Natural killer cell treated with Interleukin-12 subunit alpha and Interleukin-12 subunit beta and Interleukin-15 and Interleukin-18, amount 100 ng/mL, for 72 hours (primary cell): ENCODE measurements at regions not wholly inside any gene's neighbourhood (a gene's known extent, or its start where the extent isn't known, plus 50 kb on each side); places are given as distances from the start of the nearest gene placed in this dataset.

Experiments used
- ATAC-seq, 2 donors: fragments of 150-1000 bp; cut with Tn5 transposase in 1 of 2; sonication (Bioruptor Pico), chemical (Tn5 transposase) in 1 of 2; 2 replicates each; pipeline ENCODE4 v1.10.0; 2021
- DNase-seq: peaks from one replicate; pipeline ENCODE4 v3.0.0; 2022; ENCODE audit warnings: low spot score
- H3K27ac Mint-ChIP-seq, 2 donors: 1 replicate in 1 of 2; 2 replicates in 1 of 2; pipeline ENCODE4 v1.8.0; 2022; ENCODE audit warnings: mixed read lengths in 2 of 2, mild to moderate bottlenecking in 1 of 2, moderate library complexity in 1 of 2
- H3K27me3 Mint-ChIP-seq, 2 donors: 1 replicate in 1 of 2; 2 replicates in 1 of 2; pipeline ENCODE4 v1.8.0; 2022; ENCODE audit warnings: mixed read lengths in 2 of 2
- H3K36me3 Mint-ChIP-seq: one replicate; pipeline ENCODE4 v1.8.0; 2022; ENCODE audit warnings: mixed read lengths
- H3K4me1 Mint-ChIP-seq, 2 donors: 1 replicate in 1 of 2; 2 replicates in 1 of 2; pipeline ENCODE4 v1.8.0; 2022; ENCODE audit warnings: low read depth in 2 of 2, mixed read lengths in 2 of 2, mild to moderate bottlenecking in 1 of 2
- H3K4me3 Mint-ChIP-seq: one replicate; pipeline ENCODE4 v1.8.0; 2022; ENCODE audit warnings: mixed read lengths
- H3K9me3 Mint-ChIP-seq: 2 replicates; pipeline ENCODE4 v1.8.0; 2022; ENCODE audit warnings: mixed read lengths

DNA sequence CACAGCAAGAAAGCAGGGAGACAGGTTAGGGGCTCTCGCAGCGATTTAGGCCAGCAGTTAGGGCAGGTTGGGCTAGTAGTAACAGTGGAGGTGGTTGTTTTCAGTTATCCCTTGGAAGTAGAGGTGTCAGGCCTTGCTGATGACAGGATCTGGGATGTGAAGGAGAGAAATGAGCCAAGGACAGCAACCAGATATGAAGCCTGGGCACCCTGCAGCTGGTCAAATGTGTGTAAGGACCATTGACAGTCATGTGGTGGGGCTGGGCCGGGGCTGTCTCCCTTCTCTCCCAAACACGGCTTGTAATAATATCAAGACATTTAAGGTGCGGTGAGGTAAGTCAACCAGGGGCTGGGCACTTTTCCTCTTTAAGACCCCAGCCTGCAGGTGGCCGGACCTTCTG is 112.5 kb upstream of the IGFBP3 start:
- H3K9me3 Mint-ChIP-seq: peaks cover 2% of the 10 kb centered on the region
- ATAC-seq: no peak
- no peak for DNase-seq
- H3K27ac Mint-ChIP-seq: no peak overlapping the region
- no peak overlapping the region for H3K4me3 Mint-ChIP-seq
- H3K36me3 Mint-ChIP-seq: no peaks in the 10 kb centered on the region
- H3K4me1 Mint-ChIP-seq: no peaks in the 10 kb centered on the region
- no peaks in the 10 kb centered on the region for H3K27me3 Mint-ChIP-seq

- H3K27ac Mint-ChIP-seq: no peak overlapping the region
- H3K27me3 Mint-ChIP-seq: no peaks in the 10 kb centered on the region
- no peak overlapping the region for H3K4me3 Mint-ChIP-seq
- no peaks in the 10 kb centered on the region for H3K36me3 Mint-ChIP-seq
- ATAC-seq: no peak
- H3K4me1 Mint-ChIP-seq: no peaks in the 10 kb centered on the region
- DNase-seq: no peak
- peaks cover 2% of the 10 kb centered on the region for H3K9me3 Mint-ChIP-seq
These were observed 111.9 kb upstream of the IGFBP3 start for GRCh38 chr7:46032942-46033341.

- ATAC-seq: no peak
- no peak for DNase-seq
- H3K4me1 Mint-ChIP-seq: no peaks in the 10 kb centered on the region
- H3K27ac Mint-ChIP-seq: no peak overlapping the region
- H3K4me3 Mint-ChIP-seq: no peak overlapping the region
- peaks cover 2% of the 10 kb centered on the region for H3K9me3 Mint-ChIP-seq
- H3K36me3 Mint-ChIP-seq: no peaks in the 10 kb centered on the region
- no peaks in the 10 kb centered on the region for H3K27me3 Mint-ChIP-seq
These were observed 111.3 kb upstream of the IGFBP3 start for GRCh38 chr7:46032353-46032752.

DNA sequence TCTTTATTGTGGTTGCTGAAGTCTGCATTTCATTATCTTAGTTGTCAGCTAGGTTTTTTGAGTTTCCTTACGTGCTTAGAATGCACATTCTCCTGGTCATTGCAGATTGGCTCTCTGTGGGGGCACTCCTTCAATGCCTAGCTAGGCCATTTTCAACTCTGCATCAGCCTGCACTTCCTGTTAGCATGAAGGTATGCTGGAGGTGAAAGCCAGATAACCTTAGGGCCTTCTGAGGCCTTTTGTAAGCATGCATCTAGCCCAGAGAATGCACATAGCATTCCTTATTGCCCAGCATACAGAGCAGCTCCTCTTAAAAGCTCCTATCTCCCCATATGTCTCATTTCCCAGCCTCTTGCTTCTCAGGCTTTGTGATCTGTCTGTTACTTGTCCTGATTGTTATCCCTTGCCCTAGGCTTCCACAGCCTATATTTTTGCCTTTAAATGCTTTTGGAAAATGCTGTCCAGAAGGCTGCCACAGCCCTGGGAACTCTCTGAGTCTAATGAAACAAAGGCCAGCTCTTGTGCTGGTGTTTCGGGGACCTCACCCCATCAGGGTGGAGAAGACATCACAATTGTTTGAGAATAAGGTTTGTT is 108.1 kb upstream of the IGFBP3 start:
- H3K27me3 Mint-ChIP-seq: no peaks in the 10 kb centered on the region
- no peak overlapping the region for H3K27ac Mint-ChIP-seq
- no peak for DNase-seq
- ATAC-seq: no peak
- H3K36me3 Mint-ChIP-seq: no peaks in the 10 kb centered on the region
- no peaks in the 10 kb centered on the region for H3K4me1 Mint-ChIP-seq
- H3K4me3 Mint-ChIP-seq: no peak overlapping the region
- H3K9me3 Mint-ChIP-seq: peaks cover 2% of the 10 kb centered on the region

- H3K9me3 Mint-ChIP-seq: peaks cover 2% of the 10 kb centered on the region
- no peak overlapping the region for H3K27ac Mint-ChIP-seq
- H3K27me3 Mint-ChIP-seq: no peaks in the 10 kb centered on the region
- H3K4me3 Mint-ChIP-seq: no peak overlapping the region
- DNase-seq (no peak), ATAC-seq (no peak)
- no peaks in the 10 kb centered on the region for H3K4me1 Mint-ChIP-seq
- no peaks in the 10 kb centered on the region for H3K36me3 Mint-ChIP-seq
These were observed 107.2 kb upstream of the IGFBP3 start for GRCh38 chr7:46028246-46028645.

DNA sequence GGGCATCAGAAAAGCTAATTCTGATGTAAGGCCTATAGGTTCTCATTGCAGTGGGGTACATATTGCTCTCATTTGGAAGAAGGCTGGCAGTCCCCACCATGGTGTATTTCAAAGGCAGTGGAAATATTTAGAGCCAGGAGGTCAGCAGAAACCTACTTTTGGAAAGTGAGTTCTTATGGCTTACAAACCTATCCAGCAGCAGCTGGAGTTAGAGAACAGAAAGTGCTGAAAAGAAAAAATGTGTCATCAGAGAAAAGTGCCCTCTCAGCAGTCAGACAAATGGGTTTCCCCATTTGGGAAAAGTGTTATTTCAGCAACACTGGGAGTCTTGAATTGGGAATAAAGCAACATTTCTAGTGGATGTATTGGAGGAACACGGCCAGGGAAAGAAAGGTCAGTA is 105.7 kb upstream of the IGFBP3 start:
- no peak for ATAC-seq
- Mint-ChIP-seq H3K36me3 (no peaks in the 10 kb centered on the region), H3K27ac (no peak overlapping the region), H3K27me3 (no peaks in the 10 kb centered on the region), H3K9me3 (peaks cover 2% of the 10 kb centered on the region), H3K4me1 (no peaks in the 10 kb centered on the region), H3K4me3 (no peak overlapping the region)
- no peak for DNase-seq

GRCh38 chr7:46024263-46024916 is 103.3 kb upstream of the IGFBP3 start:
- Mint-ChIP-seq H3K36me3 (no peaks in the 10 kb centered on the region), H3K27ac (no peak overlapping the region), H3K27me3 (no peaks in the 10 kb centered on the region), H3K4me1 (no peaks in the 10 kb centered on the region), H3K9me3 (peaks cover 2% of the 10 kb centered on the region), H3K4me3 (no peak overlapping the region)
- ATAC-seq (no peak), DNase-seq (no peak)

DNA sequence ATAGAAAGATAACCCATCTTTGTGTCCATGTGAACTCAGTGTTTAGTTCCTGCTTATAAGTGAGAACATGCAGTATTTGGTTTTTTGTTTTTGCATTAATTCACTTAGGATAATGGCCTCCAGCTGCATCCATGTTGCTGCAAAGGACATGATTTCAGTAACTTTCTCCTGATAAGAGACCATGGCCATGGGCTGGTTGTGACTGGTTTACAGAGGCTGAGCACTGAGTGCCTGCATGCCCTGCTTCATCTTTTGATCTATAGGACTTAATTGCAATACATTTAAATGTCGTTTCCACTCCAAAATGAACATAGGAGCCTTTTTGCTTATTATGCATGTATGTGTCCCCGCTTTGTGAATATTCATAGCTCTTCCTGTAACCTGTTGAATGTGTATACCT is 101.3 kb upstream of the IGFBP3 start:
- no peaks in the 10 kb centered on the region for H3K4me1 Mint-ChIP-seq
- no peak overlapping the region for H3K4me3 Mint-ChIP-seq
- no peak overlapping the region for H3K27ac Mint-ChIP-seq
- H3K27me3 Mint-ChIP-seq: no peaks in the 10 kb centered on the region
- peaks cover 6% of the 10 kb centered on the region for H3K36me3 Mint-ChIP-seq
- ATAC-seq (no peak), DNase-seq (no peak)
- H3K9me3 Mint-ChIP-seq: peaks cover 7% of the 10 kb centered on the region

DNA sequence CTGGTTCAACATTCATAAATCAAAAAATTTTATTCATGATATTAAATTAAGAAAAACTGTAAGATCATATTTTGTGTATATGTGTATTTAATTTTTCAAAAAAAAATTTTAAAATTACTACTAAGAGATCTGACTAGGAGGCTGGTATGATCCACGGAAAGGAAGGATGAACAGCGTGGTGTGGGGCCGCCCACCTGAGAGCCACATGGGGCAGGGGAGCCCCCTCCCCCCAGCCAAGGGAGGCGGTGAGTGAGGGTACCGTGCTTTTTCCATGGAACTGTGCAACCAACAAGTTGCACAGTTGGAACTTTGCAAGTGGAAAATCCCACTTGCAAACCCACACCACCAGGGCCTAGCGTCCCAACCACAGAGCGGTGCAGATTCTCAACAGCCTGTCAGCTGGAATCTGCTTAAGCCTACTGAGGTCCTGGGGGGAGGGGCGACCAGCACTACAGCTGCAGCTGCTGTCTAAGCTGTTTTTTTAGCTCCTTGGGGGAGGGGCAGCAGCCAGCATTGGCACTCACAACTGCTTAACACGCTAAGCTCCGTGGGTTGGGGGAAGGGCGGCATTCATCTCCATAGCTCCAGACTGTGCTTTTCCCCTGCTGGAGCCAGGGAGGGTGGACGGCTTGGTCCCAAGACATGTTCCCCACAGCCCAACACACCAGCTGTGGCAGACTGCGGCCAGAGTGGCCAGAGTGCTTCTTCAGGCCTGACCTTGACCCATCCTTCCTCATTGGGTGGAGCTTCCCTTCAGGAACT is 94.2 kb upstream of the IGFBP3 start:
- no peak overlapping the region for H3K27ac Mint-ChIP-seq
- H3K4me3 Mint-ChIP-seq: no peak overlapping the region
- no peaks in the 10 kb centered on the region for H3K4me1 Mint-ChIP-seq
- peaks cover 13% of the 10 kb centered on the region for H3K36me3 Mint-ChIP-seq
- H3K9me3 Mint-ChIP-seq: peaks cover 7% of the 10 kb centered on the region
- H3K27me3 Mint-ChIP-seq: no peaks in the 10 kb centered on the region
- ATAC-seq (no peak), DNase-seq (no peak)

- no peak overlapping the region for H3K4me3 Mint-ChIP-seq
- ATAC-seq: no peak
These were observed 90.4 kb upstream of the IGFBP3 start for GRCh38 chr7:46011501-46011900.

DNA sequence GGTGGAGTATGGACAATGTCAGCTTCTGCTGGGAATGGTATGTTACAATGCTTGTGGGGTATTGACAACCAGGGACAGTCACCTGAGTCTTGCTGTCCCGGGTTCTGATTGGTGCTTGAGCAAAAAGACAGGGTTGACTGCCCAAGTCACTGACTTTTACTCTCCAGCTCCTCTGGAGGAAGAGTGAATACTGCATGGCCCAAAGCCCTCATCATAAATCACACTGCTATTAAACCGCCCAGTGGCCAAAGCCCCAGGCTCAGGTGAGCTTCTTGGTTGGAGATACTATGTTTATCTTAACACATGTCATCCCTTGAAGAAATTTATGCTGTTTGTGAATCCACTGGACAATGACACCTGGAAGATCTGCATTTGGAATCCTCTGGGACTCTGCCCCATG is 90.0 kb upstream of the IGFBP3 start:
- no peak overlapping the region for H3K4me3 Mint-ChIP-seq
- H3K9me3 Mint-ChIP-seq: no peaks in the 10 kb centered on the region
- H3K27ac Mint-ChIP-seq: no peak overlapping the region
- no peaks in the 10 kb centered on the region for H3K4me1 Mint-ChIP-seq
- H3K27me3 Mint-ChIP-seq: no peaks in the 10 kb centered on the region
- DNase-seq (no peak), ATAC-seq (no peak)
- H3K36me3 Mint-ChIP-seq: no peaks in the 10 kb centered on the region

More at GRCh38 chr7:46011501-46011900, 90.4 kb upstream of the IGFBP3 start:
- no peaks in the 10 kb centered on the region for H3K27me3 Mint-ChIP-seq
- H3K36me3 Mint-ChIP-seq: peaks cover 3% of the 10 kb centered on the region
- no peaks in the 10 kb centered on the region for H3K4me1 Mint-ChIP-seq
- no peaks in the 10 kb centered on the region for H3K9me3 Mint-ChIP-seq
- H3K27ac Mint-ChIP-seq: no peak overlapping the region
- no peak for DNase-seq

GRCh38 chr7:46009211-46009610 is 88.1 kb upstream of the IGFBP3 start:
- H3K4me1 Mint-ChIP-seq: no peaks in the 10 kb centered on the region
- H3K27me3 Mint-ChIP-seq: no peaks in the 10 kb centered on the region
- no peak overlapping the region for H3K27ac Mint-ChIP-seq
- no peak for ATAC-seq
- no peak overlapping the region for H3K4me3 Mint-ChIP-seq
- no peak for DNase-seq
- H3K36me3 Mint-ChIP-seq: no peaks in the 10 kb centered on the region
- peaks cover 2% of the 10 kb centered on the region for H3K9me3 Mint-ChIP-seq

DNA sequence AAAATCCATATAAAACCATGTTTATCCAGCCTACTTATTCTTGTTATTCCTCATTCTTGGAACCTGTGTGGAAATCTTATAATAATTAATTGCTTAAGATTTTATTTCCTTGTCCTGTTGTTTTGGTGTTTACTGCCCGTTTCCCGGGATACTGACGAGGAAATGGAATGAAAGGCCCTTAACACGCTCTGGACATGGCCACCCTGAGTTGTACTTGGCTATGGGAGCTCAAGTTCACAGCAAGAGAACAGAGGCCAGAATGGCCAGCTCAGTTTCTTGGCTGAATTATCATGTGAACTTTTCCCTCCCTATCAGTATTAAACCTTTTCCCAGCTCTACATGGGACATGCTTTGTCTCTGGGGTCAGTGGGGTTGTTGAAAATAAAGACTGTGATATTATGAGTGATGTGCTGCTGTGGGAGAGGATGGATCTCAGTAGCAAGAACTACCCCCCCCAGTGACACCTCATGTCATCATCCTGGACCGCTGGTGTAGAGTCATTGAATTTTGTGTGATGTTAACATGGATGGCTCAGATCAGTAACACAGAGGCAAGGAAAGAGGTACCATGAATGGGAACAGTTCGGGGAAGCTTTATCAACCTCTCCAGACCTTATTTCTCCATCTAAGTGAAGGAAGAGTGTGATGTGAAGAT is 87.0 kb upstream of the IGFBP3 start:
- no peaks in the 10 kb centered on the region for H3K4me1 Mint-ChIP-seq
- no peak overlapping the region for H3K27ac Mint-ChIP-seq
- H3K9me3 Mint-ChIP-seq: peaks cover 8% of the 10 kb centered on the region
- no peak for ATAC-seq
- no peak for DNase-seq
- H3K36me3 Mint-ChIP-seq: no peaks in the 10 kb centered on the region
- H3K4me3 Mint-ChIP-seq: no peak overlapping the region
- H3K27me3 Mint-ChIP-seq: no peaks in the 10 kb centered on the region

DNA sequence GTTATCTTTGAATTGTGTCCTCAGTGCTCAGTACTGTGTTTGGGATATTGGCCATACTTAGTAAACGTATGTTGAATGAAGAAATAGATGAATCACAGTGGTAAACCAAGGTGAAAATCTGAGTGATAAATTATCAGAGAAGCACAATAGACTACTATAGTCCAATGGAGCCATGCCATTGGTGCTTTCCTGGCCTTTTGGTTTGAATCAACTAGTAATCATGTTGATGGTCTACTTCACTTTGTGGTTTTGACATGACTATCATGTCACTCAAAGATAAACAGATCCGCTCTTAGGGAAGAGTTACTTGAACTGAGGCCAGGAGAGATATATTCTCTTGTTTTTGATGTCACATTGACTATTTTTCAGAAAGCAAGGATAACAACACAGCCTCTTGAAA is 86.1 kb upstream of the IGFBP3 start:
- H3K36me3 Mint-ChIP-seq: no peaks in the 10 kb centered on the region
- no peak for DNase-seq
- ATAC-seq: no peak
- H3K27me3 Mint-ChIP-seq: no peaks in the 10 kb centered on the region
- no peak overlapping the region for H3K27ac Mint-ChIP-seq
- peaks cover 8% of the 10 kb centered on the region for H3K9me3 Mint-ChIP-seq
- no peak overlapping the region for H3K4me3 Mint-ChIP-seq
- no peaks in the 10 kb centered on the region for H3K4me1 Mint-ChIP-seq
